ENCODE measurements at regions not wholly inside any gene's neighbourhood (a gene's known extent, or its start where the extent isn't known, plus 50 kb on each side); places are given as distances from the start of the nearest gene placed in this dataset.

DNA sequence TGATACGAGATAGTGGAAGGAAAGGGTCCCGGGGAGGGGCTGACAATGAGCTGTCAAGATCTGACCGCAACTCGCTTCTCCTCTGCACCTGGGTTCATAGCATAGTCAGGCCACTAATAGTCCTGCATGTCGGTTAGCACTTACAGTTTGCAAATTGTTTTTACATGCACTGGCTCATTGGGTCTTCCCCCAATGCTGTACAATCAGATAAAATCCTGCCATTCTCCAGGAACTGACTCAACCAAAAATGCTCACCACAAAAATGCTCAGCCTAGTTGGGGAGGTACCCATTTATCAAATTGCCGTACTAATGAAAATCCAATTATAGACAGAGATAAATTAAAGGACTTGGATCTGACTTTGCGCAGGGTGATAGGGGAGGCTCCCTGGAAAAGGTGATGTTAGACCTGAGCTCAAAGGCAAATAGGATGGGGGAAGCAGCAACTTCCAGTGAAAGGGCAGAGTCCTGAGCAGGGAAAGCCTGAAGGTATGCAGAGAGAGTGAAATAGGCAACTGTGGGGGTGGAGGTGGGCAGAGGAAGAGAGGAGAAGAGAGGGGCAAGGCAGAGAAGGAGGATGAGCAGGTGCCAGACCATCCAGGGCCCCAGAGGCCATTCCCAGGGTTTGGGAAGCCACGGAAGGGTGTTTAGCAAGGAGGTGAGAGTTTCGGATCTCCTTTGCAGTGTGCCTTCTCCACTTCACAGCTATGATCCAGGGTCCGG is 326.1 kb upstream of the TSHZ3 start:
- Mint-ChIP-seq H3K27me3 (no peaks in the 10 kb centered on the region), H3K4me3 (no peak overlapping the region), H3K9me3 (no peaks in the 10 kb centered on the region), H3K4me1 (ENCODE audit: low read depth) (no peaks in the 10 kb centered on the region), H3K27ac (no peak overlapping the region), H3K36me3 (ENCODE audit: low read depth) (no peaks in the 10 kb centered on the region)
- intact Hi-C loops (cut with micrococcal nuclease), result no loop called here
- POLR2A ChIA-PET, result no interaction called here
- no peak for DNase-seq
- TF ChIP-seq, protein P1, sequence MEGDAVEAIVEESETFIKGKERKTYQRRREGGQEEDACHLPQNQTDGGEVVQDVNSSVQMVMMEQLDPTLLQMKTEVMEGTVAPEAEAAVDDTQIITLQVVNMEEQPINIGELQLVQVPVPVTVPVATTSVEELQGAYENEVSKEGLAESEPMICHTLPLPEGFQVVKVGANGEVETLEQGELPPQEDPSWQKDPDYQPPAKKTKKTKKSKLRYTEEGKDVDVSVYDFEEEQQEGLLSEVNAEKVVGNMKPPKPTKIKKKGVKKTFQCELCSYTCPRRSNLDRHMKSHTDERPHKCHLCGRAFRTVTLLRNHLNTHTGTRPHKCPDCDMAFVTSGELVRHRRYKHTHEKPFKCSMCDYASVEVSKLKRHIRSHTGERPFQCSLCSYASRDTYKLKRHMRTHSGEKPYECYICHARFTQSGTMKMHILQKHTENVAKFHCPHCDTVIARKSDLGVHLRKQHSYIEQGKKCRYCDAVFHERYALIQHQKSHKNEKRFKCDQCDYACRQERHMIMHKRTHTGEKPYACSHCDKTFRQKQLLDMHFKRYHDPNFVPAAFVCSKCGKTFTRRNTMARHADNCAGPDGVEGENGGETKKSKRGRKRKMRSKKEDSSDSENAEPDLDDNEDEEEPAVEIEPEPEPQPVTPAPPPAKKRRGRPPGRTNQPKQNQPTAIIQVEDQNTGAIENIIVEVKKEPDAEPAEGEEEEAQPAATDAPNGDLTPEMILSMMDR (IDR thresholded peaks at IDR 0.05), result no peak
- no peak for ATAC-seq
- CTCF ChIA-PET, result no interaction called here

DNA sequence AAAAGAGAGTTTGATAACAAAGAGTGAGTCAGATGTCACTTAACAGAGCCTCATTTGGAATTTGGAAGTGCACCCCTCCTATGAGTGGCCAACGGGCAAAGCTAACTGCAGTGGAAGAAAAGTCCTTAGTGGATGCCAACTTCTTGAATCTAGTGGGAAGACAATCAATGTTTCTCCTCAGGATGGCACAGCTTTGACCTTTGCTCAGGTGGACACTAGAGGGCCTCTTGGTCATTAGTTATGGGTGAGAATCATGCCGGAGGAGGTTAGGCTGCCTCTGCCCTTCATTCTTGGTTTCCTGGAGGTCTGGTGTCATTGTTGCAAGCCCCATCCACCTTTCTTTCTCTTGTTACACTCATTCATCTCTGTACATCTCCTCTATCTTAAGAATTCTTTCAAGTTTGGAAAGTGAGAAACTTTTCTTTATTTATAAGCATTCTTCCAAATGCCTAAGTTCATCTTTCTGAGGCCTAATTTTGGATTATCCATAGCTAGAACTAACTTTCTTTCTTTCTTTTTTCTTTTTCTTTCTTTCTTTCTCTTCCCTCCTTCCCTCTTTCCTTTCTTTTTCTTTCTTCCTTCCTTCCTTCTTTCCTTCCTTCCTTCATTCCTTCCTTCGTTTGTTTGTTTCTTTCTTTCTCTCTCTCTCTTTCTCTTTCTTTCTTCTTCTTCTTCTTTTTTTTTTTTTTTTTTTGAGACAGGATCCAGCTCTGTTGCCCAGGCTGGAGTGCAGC is 327.2 kb upstream of the TSHZ3 start:
- intact Hi-C loops (cut with micrococcal nuclease), result no loop called here
- no peak overlapping the region for H3K27ac Mint-ChIP-seq
- H3K36me3 Mint-ChIP-seq (ENCODE audit: low read depth), result no peaks in the 10 kb centered on the region
- ChIA-PET POLR2A (no interaction called here), CTCF (interaction anchor here (1.8 kb wide), 1 partner anchor 548 kb away, joined by 5 read pairs; no protein-coding TSS in a partner anchor)
- TF ChIP-seq, protein P1 (IDR thresholded peaks at IDR 0.05), result peak; percentile 9
- DNase-seq (peak; percentile 2), ATAC-seq (no peak)
- no peaks in the 10 kb centered on the region for H3K27me3 Mint-ChIP-seq
- H3K9me3 Mint-ChIP-seq, result no peaks in the 10 kb centered on the region
- H3K4me3 Mint-ChIP-seq, result no peak overlapping the region
- H3K4me1 Mint-ChIP-seq (ENCODE audit: low read depth), result no peaks in the 10 kb centered on the region

DNA sequence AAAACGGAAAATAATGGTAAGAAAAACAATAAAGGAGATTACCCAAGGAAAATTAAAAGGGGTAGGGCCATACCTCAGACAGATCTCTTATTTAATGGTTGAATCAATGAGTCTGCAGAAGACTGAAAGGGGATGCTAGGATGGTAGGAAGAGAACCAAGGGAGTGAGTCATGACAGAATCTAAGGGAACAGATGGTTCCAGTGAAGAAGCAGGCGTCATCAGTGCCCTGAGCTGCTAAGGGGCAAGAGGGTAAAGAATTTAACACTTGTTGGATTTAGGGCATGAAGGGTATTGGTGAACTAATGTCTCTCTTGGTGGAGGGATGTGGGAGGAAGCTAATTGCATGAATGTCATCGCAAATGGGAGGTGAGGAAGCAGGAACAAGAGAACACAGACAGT is 329.2 kb upstream of the TSHZ3 start:
- H3K4me3 Mint-ChIP-seq, result no peak overlapping the region
- no peaks in the 10 kb centered on the region for H3K9me3 Mint-ChIP-seq
- no peak for ATAC-seq
- intact Hi-C loops (cut with micrococcal nuclease), result no loop called here
- ChIA-PET POLR2A (no interaction called here), CTCF (interaction anchor here (1.8 kb wide), 1 partner anchor 546 kb away, joined by 5 read pairs; no protein-coding TSS in a partner anchor)
- H3K4me1 Mint-ChIP-seq (ENCODE audit: low read depth), result no peaks in the 10 kb centered on the region
- no peak overlapping the region for H3K27ac Mint-ChIP-seq
- no peaks in the 10 kb centered on the region for H3K36me3 Mint-ChIP-seq (ENCODE audit: low read depth)
- no peak for DNase-seq
- no peaks in the 10 kb centered on the region for H3K27me3 Mint-ChIP-seq
- TF ChIP-seq, protein P1 (IDR thresholded peaks at IDR 0.05), result no peak

DNA sequence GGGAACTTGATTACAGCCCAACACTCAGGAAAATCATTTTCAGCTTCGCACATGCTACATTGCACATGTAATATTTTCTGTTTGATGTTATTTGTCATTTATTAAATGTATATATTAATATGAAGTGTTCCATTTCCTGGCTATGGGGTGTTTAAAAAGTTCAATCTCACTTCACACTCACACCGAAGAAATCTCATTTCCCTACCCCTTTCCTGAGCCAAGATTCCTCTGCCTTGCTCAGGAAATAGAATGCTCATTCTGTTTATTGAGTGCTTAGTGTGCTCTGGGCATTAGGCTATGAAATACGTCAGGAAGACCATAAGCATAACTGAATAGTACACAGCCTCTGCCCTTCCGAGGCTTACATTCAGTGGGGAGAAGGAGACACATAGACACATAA is 331.9 kb upstream of the TSHZ3 start:
- TF ChIP-seq, protein P1 (IDR thresholded peaks at IDR 0.05), result no peak
- DNase-seq (no peak), ATAC-seq (no peak)
- Mint-ChIP-seq H3K36me3 (ENCODE audit: low read depth) (no peaks in the 10 kb centered on the region), H3K27me3 (no peaks in the 10 kb centered on the region), H3K27ac (no peak overlapping the region), H3K4me3 (no peak overlapping the region), H3K4me1 (ENCODE audit: low read depth) (no peaks in the 10 kb centered on the region), H3K9me3 (peaks cover 3% of the 10 kb centered on the region)
- intact Hi-C loops (cut with micrococcal nuclease), result no loop called here
- ChIA-PET POLR2A (no interaction called here), CTCF (no interaction called here)
